ENCODE measurements at regions not wholly inside any gene's neighbourhood (a gene's known extent, or its start where the extent isn't known, plus 50 kb on each side); places are given as distances from the start of the nearest gene placed in this dataset.

- DNase-seq (ENCODE audit: low read depth) = no peak
- TF ChIP-seq CTCF (IDR thresholded peaks at IDR 0.05; ENCODE audit: low read depth, low read length, missing control alignments) = no peak
- H3K4me3 ChIP-seq (ENCODE audit: low read depth, low read length) = no peak overlapping the region
Measured at GRCh38 chr11:110918351-110918750, 206.1 kb upstream of the ARHGAP20 start.

GRCh38 chr11:110912437-110912836 is 200.2 kb upstream of the ARHGAP20 start:
- DNase-seq (ENCODE audit: low read depth) = no peak
- no peak for TF ChIP-seq CTCF (IDR thresholded peaks at IDR 0.05; ENCODE audit: low read depth, low read length, missing control alignments)
- H3K4me3 ChIP-seq (ENCODE audit: low read depth, low read length) = no peak overlapping the region

- TF ChIP-seq CTCF (IDR thresholded peaks at IDR 0.05; ENCODE audit: low read depth, low read length, missing control alignments) = no peak
- DNase-seq (ENCODE audit: low read depth) = no peak
Measured at GRCh38 chr11:110910384-110910783, 198.1 kb upstream of the ARHGAP20 start.

GRCh38 chr11:110909336-110909735 is 197.1 kb upstream of the ARHGAP20 start:
- no peak for TF ChIP-seq CTCF (IDR thresholded peaks at IDR 0.05; ENCODE audit: low read depth, low read length, missing control alignments)
- no peak overlapping the region for H3K4me3 ChIP-seq (ENCODE audit: low read depth, low read length)
- no peak for DNase-seq (ENCODE audit: low read depth)

More at GRCh38 chr11:110910384-110910783, 198.1 kb upstream of the ARHGAP20 start:
- H3K4me3 ChIP-seq (ENCODE audit: low read depth, low read length) = no peak overlapping the region

- H3K4me3 ChIP-seq (ENCODE audit: low read depth, low read length) = no peak overlapping the region
- DNase-seq (ENCODE audit: low read depth) = no peak
- no peak for TF ChIP-seq CTCF (IDR thresholded peaks at IDR 0.05; ENCODE audit: low read depth, low read length, missing control alignments)
Measured at GRCh38 chr11:110908401-110909105, 196.3 kb upstream of the ARHGAP20 start.

GRCh38 chr11:110907629-110908028 is 195.4 kb upstream of the ARHGAP20 start:
- H3K4me3 ChIP-seq (ENCODE audit: low read depth, low read length) = no peak overlapping the region
- DNase-seq (ENCODE audit: low read depth) = no peak
- TF ChIP-seq CTCF (IDR thresholded peaks at IDR 0.05; ENCODE audit: low read depth, low read length, missing control alignments) = no peak

GRCh38 chr11:110903830-110904229 is 191.6 kb upstream of the ARHGAP20 start:
- no peak for TF ChIP-seq CTCF (IDR thresholded peaks at IDR 0.05; ENCODE audit: low read depth, low read length, missing control alignments)
- no peak overlapping the region for H3K4me3 ChIP-seq (ENCODE audit: low read depth, low read length)
- DNase-seq (ENCODE audit: low read depth) = no peak

All from GM12864 (cell line).